GM12873 (cell line): ENCODE measurements at regions not wholly inside any gene's neighbourhood (a gene's known extent, or its start where the extent isn't known, plus 50 kb on each side); places are given as distances from the start of the nearest gene placed in this dataset.

Experiments used
- CTCF ChIP-seq: IDR thresholded peaks from 2 replicates; pipeline ENCODE4 v1.5.1; 2012; ENCODE audit warnings: low read depth, mild to moderate bottlenecking, moderate library complexity, low read length, control low read depth; ENCODE audit not compliant: insufficient read depth; ENCODE audit errors: missing control alignments

GRCh38 chr6:165769401-165769800 is 106.4 kb upstream of the PDE10A start:
- no peak for TF ChIP-seq CTCF

DNA sequence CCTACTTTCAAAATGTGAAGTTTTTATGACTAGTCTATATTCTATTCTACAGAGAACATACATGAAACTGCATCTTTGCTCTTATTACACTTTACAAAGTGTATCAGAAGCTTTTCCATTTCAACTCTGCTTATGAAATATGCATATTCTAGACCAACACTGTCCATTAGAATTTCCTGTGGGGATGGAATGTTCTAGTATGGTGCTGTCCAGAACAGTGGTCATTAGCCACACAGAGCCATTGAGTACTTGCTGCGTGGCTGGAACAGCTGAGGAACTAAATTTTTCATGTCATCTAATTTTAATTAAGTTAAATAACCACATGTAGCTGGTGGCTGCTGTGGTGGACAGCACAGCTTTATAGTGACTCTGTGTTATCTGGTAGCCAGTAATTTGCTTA is 105.9 kb upstream of the PDE10A start:
- no peak for TF ChIP-seq CTCF

- no peak for TF ChIP-seq CTCF
Observed at GRCh38 chr6:165767228-165767627, 104.2 kb upstream of the PDE10A start.

- TF ChIP-seq CTCF, result no peak
Observed at GRCh38 chr6:165766457-165766856, 103.4 kb upstream of the PDE10A start.

GRCh38 chr6:165766026-165766425 is 103.0 kb upstream of the PDE10A start:
- no peak for TF ChIP-seq CTCF

GRCh38 chr6:165762876-165763275 is 99.8 kb upstream of the PDE10A start:
- no peak for TF ChIP-seq CTCF

- no peak for TF ChIP-seq CTCF
Observed at GRCh38 chr6:165762125-165762524, 99.1 kb upstream of the PDE10A start.
